Naive thymus-derived CD8-positive, alpha-beta T cell (primary cell): ENCODE measurements at regions not wholly inside any gene's neighbourhood (a gene's known extent, or its start where the extent isn't known, plus 50 kb on each side); places are given as distances from the start of the nearest gene placed in this dataset.
"Not testable (repeated sequence)": the region's sequence is repeated elsewhere in the genome, so short reads cannot be mapped to it uniquely, and the experiment has no call there.

ENCODE experiments used
- ATAC-seq, 2 donors: fragments of 150-1000 bp; cut with Tn5 transposase in 1 of 2; sonication (Bioruptor Pico), chemical (Tn5 transposase) in 1 of 2; 1 replicate in 1 of 2; 2 replicates in 1 of 2; pipeline ENCODE4 v1.10.0; 2021; ENCODE audit warnings: mild to moderate bottlenecking in 2 of 2, moderate library complexity in 2 of 2
- POLR2A ChIA-PET: fragments of 350-600 bp; sonication (Branson Sonifier 250); formaldehyde crosslinking; loops from one replicate; lab custom pipeline; 2021; ENCODE audit warnings: antibody characterized with exemption; lab: Charles Lee
- DNase-seq, 10 donors: peaks; one replicate each; pipeline versions ENCODE4 v3.0.0 to v3.0.0-alpha.2; 2020 to 2022
- H3K27ac Mint-ChIP-seq, 10 donors: one replicate each; pipeline ENCODE4 v1.8.0; 2020 to 2022; ENCODE audit warnings: mild to moderate bottlenecking in 10 of 10, mixed read lengths in 10 of 10, moderate library complexity in 4 of 10, inconsistent platforms in 1 of 10
- H3K27me3 Mint-ChIP-seq, 5 donors: one replicate each; pipeline ENCODE4 v1.8.0; 2021 to 2022; ENCODE audit warnings: mixed read lengths in 5 of 5
- H3K36me3 Mint-ChIP-seq, 3 donors: one replicate each; pipeline ENCODE4 v1.8.0; 2020 to 2022; ENCODE audit warnings: mixed read lengths in 3 of 3, mild to moderate bottlenecking in 2 of 3, inconsistent platforms in 1 of 3
- H3K4me1 Mint-ChIP-seq, 4 donors: one replicate each; pipeline ENCODE4 v1.8.0; 2021 to 2022; ENCODE audit warnings: mixed read lengths in 4 of 4
- H3K4me3 Mint-ChIP-seq, 10 donors: one replicate each; pipeline ENCODE4 v1.8.0; 2020 to 2022; ENCODE audit warnings: mild to moderate bottlenecking in 10 of 10, mixed read lengths in 10 of 10, moderate library complexity in 6 of 10, inconsistent platforms in 1 of 10
- H3K9me3 Mint-ChIP-seq, 9 donors: one replicate each; pipeline ENCODE4 v1.8.0; 2020 to 2022; ENCODE audit warnings: mixed read lengths in 9 of 9, mild to moderate bottlenecking in 3 of 9, inconsistent platforms in 1 of 9, moderate library complexity in 1 of 9

DNA sequence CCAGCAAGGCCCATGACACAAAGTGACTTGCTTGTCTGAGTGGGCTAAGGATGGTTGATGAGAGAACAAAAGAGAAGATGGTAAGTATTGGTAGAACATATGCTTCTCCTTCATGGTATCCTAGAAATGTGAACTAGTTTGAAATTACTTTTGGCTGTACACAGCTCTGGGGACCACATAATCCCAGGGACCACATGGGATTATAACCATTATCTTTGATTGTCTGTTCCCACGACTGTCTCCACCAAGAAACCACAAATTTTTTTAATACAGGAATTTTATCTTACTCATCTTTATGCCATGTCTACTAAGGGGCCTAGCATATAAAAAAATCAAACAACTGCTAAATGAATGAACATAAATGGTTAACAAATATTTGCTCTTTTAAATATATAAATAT, 155.3 kb upstream of the PRICKLE2 start:
- no peak overlapping the region for H3K4me3 Mint-ChIP-seq
- no peaks in the 10 kb centered on the region for H3K36me3 Mint-ChIP-seq
- peaks cover 0 to 5% (median 3%) of the 10 kb centered on the region in 5 donors for H3K27me3 Mint-ChIP-seq
- H3K9me3 Mint-ChIP-seq = peaks cover 0 to 5% (median 0%) of the 10 kb centered on the region in 9 donors
- no peak for ATAC-seq
- no peaks in the 10 kb centered on the region for H3K4me1 Mint-ChIP-seq
- POLR2A ChIA-PET = no interaction called here
- DNase-seq = no peak
- no peak overlapping the region for H3K27ac Mint-ChIP-seq

DNA sequence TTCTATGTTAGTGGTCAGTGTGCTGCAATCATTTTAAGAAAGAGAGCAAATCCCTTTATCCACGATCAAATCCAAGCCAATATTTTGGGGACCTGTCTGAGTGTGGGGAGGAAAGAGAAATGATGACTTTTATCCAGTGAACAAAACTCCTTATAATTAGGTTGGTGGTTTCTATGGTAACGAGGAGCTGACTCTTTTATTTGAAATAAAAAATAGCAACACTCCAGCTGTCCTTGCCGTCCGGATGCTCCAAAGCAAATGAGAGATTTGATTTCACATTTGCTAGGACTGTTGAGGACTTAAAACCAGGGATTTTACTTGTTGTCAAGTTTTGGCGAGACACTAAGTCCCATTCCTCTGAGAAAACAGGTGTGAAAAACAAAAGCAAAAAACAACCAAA, 154.0 kb upstream of the PRICKLE2 start:
- H3K27me3 Mint-ChIP-seq = peaks cover 0 to 5% (median 3%) of the 10 kb centered on the region in 5 donors
- POLR2A ChIA-PET = no interaction called here
- H3K36me3 Mint-ChIP-seq = no peaks in the 10 kb centered on the region
- no peak for ATAC-seq
- no peak overlapping the region for H3K27ac Mint-ChIP-seq
- peaks cover 0 to 15% (median 0%) of the 10 kb centered on the region in 9 donors for H3K9me3 Mint-ChIP-seq
- no peaks in the 10 kb centered on the region for H3K4me1 Mint-ChIP-seq
- no peak for DNase-seq
- no peak overlapping the region for H3K4me3 Mint-ChIP-seq

DNA sequence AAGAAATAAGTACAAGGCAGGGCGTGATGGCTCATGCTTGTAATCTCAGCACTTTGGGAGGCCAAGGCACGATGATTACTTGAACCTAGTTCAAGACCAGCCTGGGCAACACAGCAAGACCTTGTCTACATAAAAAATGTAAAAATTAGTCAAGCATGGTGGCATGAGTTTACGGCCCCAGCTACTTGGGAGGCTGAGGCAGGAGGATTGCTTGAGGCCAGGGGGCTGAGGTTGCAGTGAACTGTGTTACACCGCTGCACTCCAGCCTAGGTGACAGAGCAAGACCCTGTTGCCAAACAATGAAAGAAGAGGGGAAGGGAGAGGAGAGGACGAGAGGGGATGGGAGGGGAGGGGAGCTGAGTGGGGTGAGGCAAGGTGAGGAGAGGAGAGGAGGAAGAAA, 152.7 kb upstream of the PRICKLE2 start:
- H3K36me3 Mint-ChIP-seq = no peaks in the 10 kb centered on the region
- POLR2A ChIA-PET = no interaction called here
- H3K4me3 Mint-ChIP-seq = no peak overlapping the region
- ATAC-seq = no peak
- H3K9me3 Mint-ChIP-seq = peaks cover 0 to 15% (median 0%) of the 10 kb centered on the region in 9 donors
- no peak for DNase-seq
- H3K27me3 Mint-ChIP-seq = peaks cover 0 to 5% (median 3%) of the 10 kb centered on the region in 5 donors
- H3K4me1 Mint-ChIP-seq = no peaks in the 10 kb centered on the region
- H3K27ac Mint-ChIP-seq = no peak overlapping the region

DNA sequence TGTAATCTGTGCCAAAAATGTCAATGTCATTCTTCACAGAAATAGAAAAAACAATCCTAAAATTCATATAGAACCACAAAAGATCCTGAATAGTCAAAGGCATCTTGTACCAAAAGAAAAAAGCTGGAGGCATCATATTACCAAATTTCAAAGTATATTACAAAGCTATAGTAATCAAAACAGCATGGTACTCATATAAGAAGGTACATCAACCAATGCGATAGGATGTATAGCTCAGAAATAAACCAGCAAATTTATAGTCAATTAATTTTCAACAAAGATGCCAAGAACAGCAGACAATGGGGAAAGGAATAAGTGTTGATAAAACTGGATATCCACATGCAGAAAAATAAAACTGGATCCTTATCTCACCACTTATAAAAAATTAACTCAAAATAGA, 150.5 kb upstream of the PRICKLE2 start:
- peaks cover 0 to 6% (median 3%) of the 10 kb centered on the region in 5 donors for H3K27me3 Mint-ChIP-seq
- ATAC-seq (no peak), DNase-seq (no peak)
- H3K9me3 Mint-ChIP-seq = peaks cover 0 to 15% (median 2%) of the 10 kb centered on the region in 9 donors
- POLR2A ChIA-PET = no interaction called here
- H3K36me3 Mint-ChIP-seq = no peaks in the 10 kb centered on the region
- H3K27ac Mint-ChIP-seq = no peak overlapping the region
- H3K4me1 Mint-ChIP-seq = no peaks in the 10 kb centered on the region
- no peak overlapping the region for H3K4me3 Mint-ChIP-seq

DNA sequence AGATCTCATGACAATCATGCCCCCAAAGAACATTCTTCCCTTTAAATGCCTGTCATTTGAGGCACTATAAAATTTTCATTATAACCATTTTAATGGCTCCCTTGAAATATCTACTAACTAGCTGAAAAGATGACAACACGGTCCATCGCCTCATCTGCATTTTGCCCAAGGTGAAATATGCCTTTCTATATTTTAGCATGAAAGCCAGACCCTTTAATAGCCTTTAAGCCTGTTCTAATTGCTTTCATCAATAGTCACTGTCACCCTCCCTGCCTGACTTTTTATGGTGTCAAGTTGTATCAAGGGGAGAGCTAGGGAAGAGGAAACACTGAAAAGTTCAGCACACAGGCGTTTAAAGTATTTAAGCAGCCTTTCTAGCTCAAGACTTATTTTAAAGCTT, 144.1 kb upstream of the PRICKLE2 start:
- DNase-seq = no peak
- H3K36me3 Mint-ChIP-seq = no peaks in the 10 kb centered on the region
- peaks cover 0 to 5% (median 0%) of the 10 kb centered on the region in 9 donors for H3K9me3 Mint-ChIP-seq
- H3K27me3 Mint-ChIP-seq = peaks cover 3 to 10% (median 8%) of the 10 kb centered on the region in 5 donors
- POLR2A ChIA-PET = no interaction called here
- ATAC-seq = no peak
- H3K4me1 Mint-ChIP-seq = no peaks in the 10 kb centered on the region
- no peak overlapping the region for H3K4me3 Mint-ChIP-seq
- no peak overlapping the region for H3K27ac Mint-ChIP-seq

DNA sequence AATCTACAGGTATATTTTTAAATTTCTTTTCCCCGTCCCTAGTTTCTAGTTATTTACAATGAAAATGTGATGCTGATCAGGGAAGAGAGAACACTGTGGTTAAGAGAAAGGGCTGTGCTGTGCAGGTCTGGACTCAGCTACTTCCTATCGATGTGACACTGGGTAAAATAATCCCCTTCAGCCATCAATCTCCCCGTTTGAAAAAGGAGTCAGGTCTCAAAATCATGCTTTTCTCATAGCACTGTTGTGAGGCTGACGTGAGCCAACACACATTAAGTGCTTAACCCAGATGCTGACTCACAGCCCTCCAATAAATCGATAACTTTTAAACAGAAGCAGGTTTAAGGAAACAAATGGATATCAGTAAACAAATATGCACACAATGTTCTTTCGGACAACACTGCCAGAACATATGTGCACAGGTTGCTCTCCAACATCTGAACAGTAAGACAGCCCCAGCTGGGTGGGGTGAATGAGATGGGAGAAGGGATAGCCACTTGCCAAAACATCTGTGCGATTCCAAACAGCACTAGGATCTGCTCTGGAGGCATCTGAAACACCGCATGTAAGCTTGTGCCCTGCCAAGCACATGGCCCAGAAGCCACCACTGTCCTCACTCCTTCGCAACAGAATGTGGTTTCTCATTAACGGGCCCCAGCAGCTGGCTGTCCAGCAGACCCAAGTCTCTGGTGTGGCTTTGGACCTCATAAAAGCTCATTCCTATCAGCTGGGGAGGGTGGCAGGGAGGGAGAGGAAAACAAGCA, 143.2 kb upstream of the PRICKLE2 start:
- Mint-ChIP-seq H3K36me3 (no peaks in the 10 kb centered on the region), H3K4me3 (no peak overlapping the region), H3K27me3 (peaks cover 4 to 10% (median 8%) of the 10 kb centered on the region in 5 donors), H3K27ac (no peak overlapping the region), H3K4me1 (no peaks in the 10 kb centered on the region), H3K9me3 (peaks cover 0 to 5% (median 0%) of the 10 kb centered on the region in 9 donors)
- DNase-seq (no peak), ATAC-seq (no peak)
- POLR2A ChIA-PET = no interaction called here

DNA sequence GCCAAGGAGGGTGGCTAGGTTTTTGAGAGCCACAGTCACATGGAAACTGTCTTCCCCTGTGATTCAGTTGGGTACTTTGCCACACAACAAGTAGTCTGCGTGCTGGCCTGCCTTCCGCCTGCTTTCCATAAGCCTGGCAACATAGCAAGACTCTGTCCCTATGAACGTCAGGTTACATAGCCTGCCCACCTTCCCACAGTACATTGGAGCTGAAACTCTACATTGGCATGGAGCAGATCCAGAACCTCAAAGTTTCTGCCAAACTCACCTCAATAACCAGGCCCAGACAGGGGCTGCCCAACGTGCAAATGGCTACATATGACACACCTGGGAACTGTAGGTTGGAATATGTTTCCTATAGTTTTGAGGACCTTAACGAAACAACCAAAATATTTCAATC, 140.6 kb upstream of the PRICKLE2 start:
- Mint-ChIP-seq H3K27ac (peak overlapping the region in 1 of 10 donors; percentile 60), H3K4me1 (no peaks in the 10 kb centered on the region), H3K9me3 (peaks cover 0 to 5% (median 0%) of the 10 kb centered on the region in 9 donors), H3K4me3 (no peak overlapping the region), H3K27me3 (peaks cover 4 to 18% (median 8%) of the 10 kb centered on the region in 5 donors), H3K36me3 (no peaks in the 10 kb centered on the region)
- ATAC-seq (no peak), DNase-seq (no peak)
- POLR2A ChIA-PET = no interaction called here

DNA sequence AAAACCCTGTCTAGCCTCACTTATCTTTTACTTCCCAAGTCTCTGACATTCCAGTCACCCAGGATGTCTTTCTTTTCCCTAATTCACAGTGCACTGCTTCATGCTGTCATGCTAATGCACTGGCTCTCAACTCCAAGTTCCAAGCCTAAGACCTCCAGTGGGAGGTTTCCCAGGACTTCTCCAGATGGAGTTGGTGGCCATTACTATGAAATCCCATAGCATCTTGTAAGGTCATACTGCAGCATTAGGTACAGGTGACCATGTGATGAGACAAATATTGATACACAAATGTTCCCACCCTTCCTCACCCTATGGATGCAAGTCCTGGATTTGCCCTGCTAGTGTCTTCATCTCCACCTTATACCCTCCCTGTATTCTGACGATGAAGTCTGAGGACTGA, 138.6 kb upstream of the PRICKLE2 start:
- DNase-seq (no peak), ATAC-seq (no peak)
- H3K9me3 Mint-ChIP-seq = peaks cover 0 to 3% (median 0%) of the 10 kb centered on the region in 9 donors
- H3K27ac Mint-ChIP-seq = no peak overlapping the region
- peaks cover 4 to 17% (median 7%) of the 10 kb centered on the region in 5 donors for H3K27me3 Mint-ChIP-seq
- POLR2A ChIA-PET = no interaction called here
- no peaks in the 10 kb centered on the region for H3K4me1 Mint-ChIP-seq
- no peak overlapping the region for H3K4me3 Mint-ChIP-seq
- no peaks in the 10 kb centered on the region for H3K36me3 Mint-ChIP-seq

DNA sequence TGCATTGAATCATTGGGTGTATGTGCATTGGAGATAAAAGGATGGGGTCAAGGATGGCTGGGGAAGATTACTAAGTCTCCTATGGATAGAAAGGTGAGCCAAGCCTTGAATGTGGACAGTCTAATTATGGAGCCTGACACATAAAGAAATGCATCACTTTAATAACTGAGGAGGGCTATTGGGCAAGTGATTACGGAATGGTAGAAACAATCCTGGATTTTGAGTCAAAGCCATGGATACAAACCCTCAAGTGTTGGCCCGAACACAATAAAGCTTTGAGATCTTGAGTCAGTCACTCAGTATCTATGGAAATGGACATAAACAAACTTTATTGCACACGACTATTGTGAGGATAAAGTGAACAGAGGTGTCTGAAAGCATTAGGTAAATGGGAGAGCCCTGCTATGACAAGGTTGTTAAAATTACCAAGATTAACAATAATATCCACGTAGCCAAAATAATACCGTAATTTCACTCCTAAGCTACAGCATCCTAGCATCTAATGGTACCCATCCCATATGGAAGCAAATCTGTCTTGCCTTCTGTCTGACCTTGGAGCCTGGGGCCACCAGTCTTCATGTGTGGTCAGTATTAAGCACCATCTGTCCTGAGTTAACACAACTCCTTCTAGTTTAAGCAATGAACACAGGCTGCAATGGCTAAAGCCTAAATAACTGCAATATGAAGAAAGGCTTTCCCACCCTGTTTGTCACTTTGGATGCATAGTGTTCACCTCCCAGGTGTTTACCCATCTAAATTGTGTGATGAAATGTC, 136.9 kb upstream of the PRICKLE2 start:
- Mint-ChIP-seq H3K9me3 (peaks cover 0 to 2% (median 0%) of the 10 kb centered on the region in 9 donors), H3K4me1 (no peaks in the 10 kb centered on the region), H3K36me3 (no peaks in the 10 kb centered on the region), H3K27ac (no peak overlapping the region), H3K27me3 (peaks cover 3 to 17% (median 5%) of the 10 kb centered on the region in 5 donors), H3K4me3 (no peak overlapping the region)
- DNase-seq = no peak
- ATAC-seq = no peak
- POLR2A ChIA-PET = no interaction called here

DNA sequence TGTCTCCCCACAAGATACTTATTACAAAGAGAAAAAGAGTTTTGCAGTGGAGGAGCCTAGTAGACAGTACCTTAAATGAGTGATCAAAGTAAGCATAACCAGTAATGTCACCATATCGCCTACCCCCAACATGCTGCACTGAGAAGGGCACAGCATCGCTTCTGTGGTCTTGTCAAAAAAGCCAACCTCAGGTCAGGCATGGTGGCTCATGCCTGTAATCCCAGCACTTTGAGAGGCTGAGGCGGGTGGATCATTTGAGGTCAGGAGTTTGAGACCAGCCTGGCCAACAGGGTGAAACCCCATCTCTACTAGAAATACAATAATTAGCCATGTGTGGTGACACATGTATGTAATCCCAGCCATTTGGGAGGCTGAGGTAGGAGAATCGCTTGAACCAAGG, 135.8 kb upstream of the PRICKLE2 start:
- POLR2A ChIA-PET, DNase-seq, H3K4me1 Mint-ChIP-seq, H3K9me3 Mint-ChIP-seq, H3K27ac Mint-ChIP-seq, H3K36me3 Mint-ChIP-seq, ATAC-seq, H3K4me3 Mint-ChIP-seq: not testable (repeated sequence)
- H3K27me3 Mint-ChIP-seq = peaks cover 1 to 17% (median 3%) of the 10 kb centered on the region in 5 donors

DNA sequence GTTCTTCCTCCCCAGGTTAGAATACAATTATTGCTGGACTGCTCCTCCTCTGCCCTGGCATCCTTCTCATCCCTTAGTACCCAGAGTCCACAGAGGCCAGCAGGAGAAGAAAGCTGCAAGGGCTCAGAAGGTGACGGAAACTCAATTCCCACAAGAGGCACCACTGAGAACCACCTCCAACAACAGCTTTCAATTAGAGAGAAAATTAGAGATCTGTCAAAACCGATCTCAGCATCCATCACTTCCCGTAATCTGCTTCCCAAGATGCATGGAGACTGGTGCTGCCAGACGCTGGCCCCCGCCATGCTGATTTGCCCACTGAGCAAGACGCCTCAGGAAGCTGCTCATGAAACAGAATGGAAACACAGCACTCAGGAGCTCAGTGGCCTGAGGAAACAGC, 135.0 kb upstream of the PRICKLE2 start:
- no peak for DNase-seq
- H3K4me1 Mint-ChIP-seq = peaks cover 0 to 10% (median 6%) of the 10 kb centered on the region in 4 donors
- H3K36me3 Mint-ChIP-seq = no peaks in the 10 kb centered on the region
- H3K27me3 Mint-ChIP-seq = peaks cover 1 to 17% (median 3%) of the 10 kb centered on the region in 5 donors
- H3K4me3 Mint-ChIP-seq = no peak overlapping the region
- H3K27ac Mint-ChIP-seq = no peak overlapping the region
- no peak for ATAC-seq
- POLR2A ChIA-PET = no interaction called here
- no peaks in the 10 kb centered on the region for H3K9me3 Mint-ChIP-seq

DNA sequence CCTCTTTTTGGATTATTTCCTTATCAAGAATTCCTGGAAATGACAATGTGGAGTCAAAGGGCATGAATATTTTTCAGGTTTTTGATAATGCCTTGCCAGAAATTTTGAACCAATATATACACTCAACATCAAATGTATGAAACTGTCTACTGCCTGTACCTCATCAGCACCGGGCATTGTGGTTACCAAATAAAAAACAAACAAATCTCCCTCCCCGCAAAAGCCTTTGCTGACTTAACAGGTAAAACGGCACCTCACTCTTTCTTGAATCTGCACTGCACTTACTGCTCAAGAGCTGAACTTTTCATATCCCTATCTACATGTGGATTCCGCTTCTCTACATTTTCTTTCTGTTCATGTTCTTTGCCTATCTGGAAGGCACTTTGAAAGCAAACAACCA, 134.5 kb upstream of the PRICKLE2 start:
- Mint-ChIP-seq H3K9me3 (no peaks in the 10 kb centered on the region), H3K27me3 (peaks cover 1 to 17% (median 3%) of the 10 kb centered on the region in 5 donors), H3K27ac (no peak overlapping the region), H3K4me3 (no peak overlapping the region), H3K36me3 (no peaks in the 10 kb centered on the region), H3K4me1 (peaks cover 0 to 15% (median 10%) of the 10 kb centered on the region in 4 donors)
- ATAC-seq (no peak), DNase-seq (no peak)
- POLR2A ChIA-PET = no interaction called here

DNA sequence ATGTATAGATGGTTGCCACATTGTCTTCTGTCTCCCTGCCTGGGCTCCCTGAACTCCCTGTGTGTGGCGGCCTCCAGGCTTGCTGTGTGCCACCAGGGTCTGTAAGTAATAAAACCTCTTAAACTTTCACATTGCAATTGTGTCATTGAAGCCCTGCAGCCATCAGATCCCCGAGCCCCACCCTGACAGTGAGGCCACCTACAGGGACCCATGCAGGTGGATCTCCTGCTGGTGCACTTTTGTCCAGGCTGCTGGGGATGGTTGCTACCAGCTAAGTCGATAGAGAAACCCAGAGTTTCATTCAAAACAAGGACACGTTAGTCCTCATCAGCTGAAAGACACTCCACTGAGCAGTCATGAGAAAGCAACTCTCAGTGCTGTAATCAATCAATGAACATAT, 133.6 kb upstream of the PRICKLE2 start:
- H3K36me3 Mint-ChIP-seq = no peaks in the 10 kb centered on the region
- peaks cover 0 to 15% (median 10%) of the 10 kb centered on the region in 4 donors for H3K4me1 Mint-ChIP-seq
- DNase-seq (no peak), ATAC-seq (no peak)
- H3K9me3 Mint-ChIP-seq = no peaks in the 10 kb centered on the region
- peaks cover 0 to 17% (median 3%) of the 10 kb centered on the region in 5 donors for H3K27me3 Mint-ChIP-seq
- POLR2A ChIA-PET = no interaction called here
- no peak overlapping the region for H3K4me3 Mint-ChIP-seq
- H3K27ac Mint-ChIP-seq = no peak overlapping the region
